GM21576 (cell line): ENCODE measurements at regions not wholly inside any gene's neighbourhood (a gene's known extent, or its start where the extent isn't known, plus 50 kb on each side); places are given as distances from the start of the nearest gene placed in this dataset.
A peak's percentile ranks its signal among the peaks of the same experiment; 100 is the strongest.

ENCODE experiments used
- ATAC-seq: cut with Tn5 transposase; IDR thresholded peaks from one replicate; pipeline ENCODE4 v1.9.1; 2021; ENCODE audit warnings: mild to moderate bottlenecking, moderate library complexity; ENCODE audit not compliant: unreplicated experiment

DNA sequence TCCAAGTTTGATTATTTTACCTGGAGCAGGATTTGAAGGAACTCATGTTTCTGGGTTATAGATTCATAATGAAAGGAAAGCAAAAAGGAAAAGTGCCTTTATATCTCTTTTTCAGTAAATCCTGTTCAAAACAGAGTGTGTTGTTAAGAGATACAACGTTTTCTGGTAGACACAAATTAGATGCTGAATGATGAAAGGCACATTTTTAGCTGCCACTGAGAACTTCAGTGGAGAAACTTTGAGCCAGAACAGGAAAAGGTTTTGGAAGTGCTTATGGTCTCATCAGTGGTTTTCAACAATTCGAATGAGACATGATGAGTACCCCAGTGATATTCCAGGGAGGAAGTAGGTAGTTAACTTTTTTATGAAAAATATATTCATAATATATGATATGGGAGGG lies 338.0 kb upstream of the C1orf87 start:
- ATAC-seq: no peak

GRCh38 chr1:60402816-60403215 lies 329.2 kb upstream of the C1orf87 start:
- no peak for ATAC-seq

- ATAC-seq: no peak
Observed at GRCh38 chr1:60402216-60402615, 328.6 kb upstream of the C1orf87 start.

- peak; percentile 44 for ATAC-seq
Observed at GRCh38 chr1:60394436-60394835, 320.9 kb upstream of the C1orf87 start.

DNA sequence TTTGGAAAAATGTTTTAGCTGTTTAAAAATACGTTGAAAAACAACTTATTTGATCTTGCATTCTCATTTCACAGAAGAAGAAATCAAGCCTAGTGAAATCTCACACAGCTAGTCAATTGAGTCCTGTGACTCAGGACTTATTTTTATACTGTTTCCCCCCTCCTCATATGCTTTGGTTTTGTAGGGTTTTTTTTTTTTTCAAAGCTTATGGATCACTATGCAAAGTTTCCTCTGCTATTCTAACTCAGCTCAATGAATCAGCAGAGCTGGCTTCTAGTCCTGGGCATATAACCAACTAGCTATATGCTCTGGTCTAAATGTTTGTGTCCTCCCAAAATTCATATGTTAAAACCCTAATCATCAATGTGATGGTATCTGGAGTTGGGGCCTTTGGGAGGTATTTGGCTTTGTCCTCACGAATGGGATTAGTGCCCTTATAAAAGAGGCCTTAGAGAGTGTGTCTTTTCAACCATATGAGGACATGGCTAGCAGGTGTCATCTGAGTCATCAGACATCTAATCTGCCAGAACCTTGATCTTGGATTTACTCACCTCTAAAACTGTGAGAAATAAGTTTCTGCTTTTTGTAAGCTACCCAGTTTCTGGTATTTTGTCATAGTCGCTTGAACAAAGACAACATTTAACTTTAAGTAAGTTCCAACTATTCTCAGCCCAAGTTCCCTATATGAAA lies 317.2 kb upstream of the C1orf87 start:
- peak; percentile 75 for ATAC-seq

- no peak for ATAC-seq
Observed at GRCh38 chr1:60388092-60388987, 314.8 kb upstream of the C1orf87 start.

GRCh38 chr1:60387175-60387574 lies 313.6 kb upstream of the C1orf87 start:
- no peak for ATAC-seq

DNA sequence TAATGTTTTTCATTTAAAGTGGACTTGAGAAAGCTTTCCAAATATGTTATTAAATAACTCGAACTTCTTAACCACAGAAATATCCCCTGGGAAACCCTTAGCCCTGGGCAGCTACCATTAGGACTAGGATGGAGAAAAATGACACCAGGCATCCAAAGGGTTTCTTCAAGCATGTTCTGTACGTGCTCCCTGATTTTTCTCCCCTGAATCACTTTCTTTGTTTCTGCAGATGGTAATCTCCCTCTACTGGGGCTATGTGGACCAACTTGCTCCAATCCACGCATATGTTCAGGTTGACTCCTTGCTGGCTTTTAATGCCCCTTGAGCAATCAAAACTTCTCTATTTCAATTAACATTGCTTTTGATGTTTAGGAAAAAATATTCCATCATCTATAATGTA lies 312.7 kb upstream of the C1orf87 start:
- no peak for ATAC-seq

DNA sequence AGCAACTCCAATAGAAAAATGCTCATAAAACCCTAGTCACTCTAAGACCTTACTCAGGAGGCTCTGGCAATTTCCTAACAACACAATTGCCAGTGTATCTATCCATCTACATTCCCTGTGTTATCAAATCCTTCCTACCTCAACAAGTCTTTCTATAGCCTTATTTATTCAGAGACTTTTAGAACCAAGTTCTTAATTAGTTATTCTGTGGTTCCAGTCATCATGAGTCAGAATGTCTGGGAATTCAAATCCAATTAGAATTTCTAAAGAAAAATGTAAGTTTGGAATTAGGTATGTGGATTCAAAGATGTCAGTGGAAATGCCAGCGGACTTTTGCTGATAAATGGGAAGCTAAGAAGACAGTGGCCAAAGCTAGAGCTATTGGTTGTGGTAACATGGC lies 302.6 kb upstream of the C1orf87 start:
- ATAC-seq: no peak

DNA sequence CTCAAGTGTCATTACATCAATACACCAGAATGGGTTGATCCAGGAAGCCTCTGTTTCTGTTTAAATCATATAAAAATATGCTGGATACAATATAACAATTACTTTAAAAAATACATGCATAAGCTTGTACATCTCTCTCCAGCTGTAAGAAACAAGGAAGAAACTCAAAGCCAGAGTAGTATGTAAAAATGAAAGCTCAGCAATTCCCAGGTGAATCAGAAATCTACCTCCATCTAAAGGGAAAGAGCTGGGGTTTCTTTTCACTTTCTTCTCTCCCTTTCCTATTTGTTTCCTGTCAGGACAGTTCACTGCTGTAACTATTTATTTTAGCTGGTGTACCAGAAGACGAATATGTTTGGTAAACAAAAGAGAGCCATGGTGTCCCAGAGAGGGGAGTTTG lies 301.0 kb upstream of the C1orf87 start:
- no peak for ATAC-seq

DNA sequence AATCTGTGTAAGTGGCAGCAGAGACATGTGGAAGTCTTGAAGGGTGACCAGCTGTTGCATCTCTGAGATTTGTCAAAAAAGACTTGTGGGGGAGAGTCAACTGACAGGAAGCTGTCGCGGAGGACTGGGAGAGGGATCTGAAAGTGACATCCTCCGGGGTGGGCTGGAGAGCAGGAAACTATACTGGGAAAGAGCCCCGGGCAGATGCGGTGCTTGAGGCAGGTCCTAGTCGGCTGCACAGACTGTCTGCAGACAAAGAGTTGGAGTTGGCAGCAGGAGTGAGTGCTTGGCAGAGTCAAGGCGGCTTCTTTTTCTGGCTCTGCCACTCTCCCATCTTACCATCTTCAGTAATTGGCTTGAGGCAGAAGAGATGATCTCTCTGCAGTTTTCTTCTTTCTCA lies 294.0 kb upstream of the C1orf87 start:
- no peak for ATAC-seq

DNA sequence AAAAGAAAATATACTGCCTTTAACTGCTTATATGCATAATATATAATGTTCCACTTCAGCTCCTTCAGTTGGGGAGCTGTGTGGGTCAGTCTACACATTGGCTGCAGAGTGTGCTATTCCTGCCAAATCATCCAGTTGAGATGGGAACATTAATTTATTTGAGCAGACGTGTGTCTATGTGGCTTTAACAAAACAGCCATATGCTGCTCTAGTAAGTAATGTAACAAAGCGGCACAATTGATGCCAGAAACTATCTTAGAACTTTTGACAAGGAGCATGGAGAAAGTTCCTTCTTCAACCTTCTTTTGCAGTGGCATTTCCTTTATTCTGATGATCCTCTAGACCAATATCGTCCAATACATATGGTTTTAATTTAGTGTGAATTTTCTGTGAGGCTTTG lies 285.9 kb upstream of the C1orf87 start:
- no peak for ATAC-seq

DNA sequence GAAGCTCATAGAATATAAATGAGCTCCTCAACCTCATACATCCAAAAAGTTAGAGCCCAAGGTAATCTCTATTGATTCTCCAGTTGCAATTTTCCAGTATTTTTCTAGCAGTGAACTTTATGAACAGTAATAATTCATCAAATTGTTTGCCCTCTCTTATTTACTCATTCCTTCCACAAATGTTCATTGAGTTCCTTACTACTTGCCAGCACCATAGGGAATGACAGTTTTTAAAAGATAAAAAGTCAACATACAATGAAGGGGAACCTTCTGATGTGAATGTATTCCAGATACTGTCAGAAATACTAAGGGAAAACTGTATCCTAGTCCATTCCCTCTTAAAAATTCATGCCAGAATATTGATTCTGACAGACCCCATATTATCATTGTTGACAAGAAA lies 277.0 kb upstream of the C1orf87 start:
- no peak for ATAC-seq

DNA sequence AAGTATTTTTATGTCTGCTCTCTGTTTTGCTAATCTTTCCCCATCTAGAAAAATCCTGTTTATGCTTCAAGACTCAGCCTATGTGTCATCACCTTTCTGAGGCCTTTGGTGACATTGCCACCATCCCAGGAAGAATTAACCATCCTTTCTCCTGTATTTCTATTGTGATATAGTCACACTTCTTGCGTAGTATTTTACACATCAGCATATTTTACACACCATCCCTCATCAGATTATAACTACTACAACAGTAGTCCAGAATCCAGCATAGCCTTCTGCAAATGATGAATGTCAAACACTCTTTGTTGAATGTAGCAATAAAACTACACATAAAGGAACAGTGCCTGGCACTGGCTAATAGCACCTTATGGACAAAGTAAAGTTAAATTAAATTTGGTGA lies 275.3 kb upstream of the C1orf87 start:
- no peak for ATAC-seq

- ATAC-seq: no peak
Observed at GRCh38 chr1:60345621-60346020, 272.1 kb upstream of the C1orf87 start.

GRCh38 chr1:60345049-60345448 lies 271.5 kb upstream of the C1orf87 start:
- no peak for ATAC-seq

DNA sequence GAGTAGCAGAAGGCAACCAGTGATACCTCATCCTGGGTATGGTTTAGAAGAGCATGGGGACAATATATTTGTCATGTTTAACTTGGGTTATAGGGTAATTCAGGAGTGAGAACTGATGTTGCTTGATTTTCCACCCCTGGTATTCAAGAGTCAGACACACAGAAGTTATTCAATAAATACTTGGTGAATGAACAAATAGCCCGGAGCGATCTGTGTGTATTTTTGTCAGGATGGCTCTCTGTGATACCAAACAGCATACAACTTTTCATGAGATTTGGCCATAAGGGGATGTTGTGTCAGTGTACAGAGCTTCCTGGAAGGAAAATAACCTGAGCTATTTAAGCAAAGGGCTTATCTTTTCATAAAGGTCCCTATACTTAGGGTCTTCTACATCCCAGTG lies 270.2 kb upstream of the C1orf87 start:
- no peak for ATAC-seq

DNA sequence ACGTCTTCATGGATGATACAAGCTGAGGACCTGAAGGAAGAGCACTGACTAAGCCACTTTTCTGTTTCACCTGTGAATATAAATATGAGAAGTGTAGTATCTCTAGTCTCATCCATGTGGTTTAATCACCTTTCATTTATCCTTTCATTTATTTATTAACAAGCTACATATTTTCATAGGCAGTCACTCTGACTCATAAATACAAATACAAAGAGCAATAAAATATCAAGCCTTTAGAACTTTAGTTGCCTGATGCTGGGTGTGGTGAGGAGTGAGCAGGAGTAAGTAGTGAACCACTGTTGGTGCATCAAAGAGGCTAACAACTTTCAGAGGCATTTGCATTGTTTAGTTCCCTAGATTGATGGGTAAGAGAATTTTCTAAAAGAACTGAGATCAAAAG lies 269.0 kb upstream of the C1orf87 start:
- no peak for ATAC-seq

GRCh38 chr1:60341274-60341673 lies 267.7 kb upstream of the C1orf87 start:
- no peak for ATAC-seq

- ATAC-seq: no peak
Observed at GRCh38 chr1:60331647-60332046, 258.1 kb upstream of the C1orf87 start.

GRCh38 chr1:60329651-60330050 lies 256.1 kb upstream of the C1orf87 start:
- no peak for ATAC-seq

DNA sequence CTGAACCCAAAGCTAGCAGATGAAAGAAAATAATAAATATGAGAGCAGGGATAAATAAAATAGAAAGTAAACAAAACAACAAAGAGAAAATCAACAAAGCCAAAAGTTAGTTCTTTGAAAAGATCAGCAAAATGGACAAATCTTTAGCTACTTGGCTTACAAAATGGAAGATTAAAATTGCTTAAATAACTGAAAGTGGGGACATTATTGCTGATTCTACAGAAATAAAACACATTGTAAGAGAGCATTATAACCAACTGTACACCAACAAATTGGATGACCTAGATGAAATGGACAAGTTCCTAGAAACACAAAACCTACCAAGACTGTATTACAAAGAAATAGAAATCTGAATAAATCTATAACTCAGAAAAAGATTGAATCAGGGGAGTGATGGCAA lies 238.3 kb upstream of the C1orf87 start:
- no peak for ATAC-seq
